Fibroblast of pulmonary artery (primary cell): ENCODE measurements at regions not wholly inside any gene's neighbourhood (a gene's known extent, or its start where the extent isn't known, plus 50 kb on each side); places are given as distances from the start of the nearest gene placed in this dataset.

Experiments used
- DNase-seq: peaks from one replicate; pipeline ENCODE4 v3.0.0-alpha.2; 2010; ENCODE audit warnings: low read depth
- H3K4me3 ChIP-seq: replicated peaks from 2 replicates; pipeline ENCODE4 v1.5.1; 2011; ENCODE audit warnings: low read depth, mild to moderate bottlenecking, control low read depth, low read length, moderate library complexity
- CTCF ChIP-seq: IDR thresholded peaks from 2 replicates; pipeline ENCODE4 v1.5.1; 2011; ENCODE audit warnings: mild to moderate bottlenecking, control low read depth, low read length, inconsistent platforms; ENCODE audit errors: missing control alignments

GRCh38 chr21:43348801-43349261, 78.1 kb downstream of the SIK1 start:
- peak; percentile 74 for DNase-seq
- no peak for TF ChIP-seq CTCF
- no peak overlapping the region for H3K4me3 ChIP-seq

- no peak overlapping the region for H3K4me3 ChIP-seq
- DNase-seq = no peak
- TF ChIP-seq CTCF = no peak
Measured at GRCh38 chr21:43348170-43348766, 78.7 kb downstream of the SIK1 start.

- no peak for TF ChIP-seq CTCF
- no peak for DNase-seq
- H3K4me3 ChIP-seq = no peak overlapping the region
Measured at GRCh38 chr21:43347461-43348169, 79.3 kb downstream of the SIK1 start.

GRCh38 chr21:43346551-43346950, 80.4 kb downstream of the SIK1 start:
- no peak for DNase-seq
- no peak overlapping the region for H3K4me3 ChIP-seq
- no peak for TF ChIP-seq CTCF

- no peak for TF ChIP-seq CTCF
- no peak overlapping the region for H3K4me3 ChIP-seq
- peak; percentile 96 for DNase-seq
Measured at GRCh38 chr21:43345746-43346409, 81.1 kb downstream of the SIK1 start.

GRCh38 chr21:43345046-43345745, 81.7 kb downstream of the SIK1 start:
- no peak for TF ChIP-seq CTCF
- no peak overlapping the region for H3K4me3 ChIP-seq
- no peak for DNase-seq
